Loucy (cell line): ENCODE measurements at regions not wholly inside any gene's neighbourhood (a gene's known extent, or its start where the extent isn't known, plus 50 kb on each side); places are given as distances from the start of the nearest gene placed in this dataset.

Source experiments
- H2AFZ ChIP-seq: fragments of 200-600 bp; sonication (generic); 2 replicates; pipeline ENCODE4 v1.6.0; 2016; ENCODE audit warnings: antibody characterized with exemption, mild to moderate bottlenecking, low read length, moderate library complexity
- H3F3A ChIP-seq: fragments of 200-600 bp; 2 replicates; pipeline ENCODE4 v1.6.0; 2016; ENCODE audit warnings: antibody characterized with exemption, low read depth, mild to moderate bottlenecking
- H3K27me3 ChIP-seq: fragments of 200-600 bp; sonication (generic); 2 replicates; pipeline ENCODE4 v1.6.1; 2014; ENCODE audit warnings: low read length, mild to moderate bottlenecking; ENCODE audit not compliant: insufficient read depth, poor library complexity, severe bottlenecking
- H3K36me3 ChIP-seq: fragments of 200-600 bp; sonication (generic); 2 replicates; pipeline ENCODE4 v1.6.1; 2016; ENCODE audit warnings: low read length; ENCODE audit not compliant: insufficient read depth
- H3K4me1 ChIP-seq: fragments of 200-600 bp; sonication (generic); 2 replicates; pipeline ENCODE4 v1.5.1; 2014; ENCODE audit warnings: low read length, mild to moderate bottlenecking; ENCODE audit not compliant: insufficient read depth, poor library complexity, severe bottlenecking
- H3K4me2 ChIP-seq: fragments of 200-600 bp; sonication (generic); 2 replicates; pipeline ENCODE4 v1.6.0; 2014; ENCODE audit warnings: antibody characterized with exemption, low read length, low read depth, mild to moderate bottlenecking; ENCODE audit not compliant: poor library complexity, severe bottlenecking
- H3K4me3 ChIP-seq: fragments of 200-600 bp; sonication (generic); 2 replicates; pipeline ENCODE4 v1.5.1; 2014; ENCODE audit warnings: low read length, mild to moderate bottlenecking, mixed read lengths; ENCODE audit not compliant: poor library complexity, severe bottlenecking
- H3K79me2 ChIP-seq: fragments of 200-600 bp; sonication (generic); 2 replicates; pipeline ENCODE4 v1.6.1; 2014; ENCODE audit warnings: low read length; ENCODE audit not compliant: insufficient read depth
- H3K9ac ChIP-seq: fragments of 200-600 bp; sonication (generic); 2 replicates; pipeline ENCODE4 v1.6.0; 2014; ENCODE audit warnings: mild to moderate bottlenecking, low read depth, low read length, moderate library complexity; ENCODE audit not compliant: poor library complexity, severe bottlenecking
- H3K9me2 ChIP-seq: fragments of 200-600 bp; sonication (generic); replicated peaks from 2 replicates; pipeline ENCODE4 v1.6.1; 2016; ENCODE audit warnings: low read depth, low read length, mixed read lengths
- H3K9me3 ChIP-seq: fragments of 200-600 bp; sonication (generic); 2 replicates; pipeline ENCODE4 v1.6.1; 2014; ENCODE audit warnings: mild to moderate bottlenecking, antibody characterized with exemption, low read length, low read depth; ENCODE audit not compliant: insufficient read depth
- H4K20me1 ChIP-seq: fragments of 200-600 bp; sonication (generic); 2 replicates; pipeline ENCODE4 v1.6.0; 2014; ENCODE audit warnings: antibody characterized with exemption, low read length, mild to moderate bottlenecking; ENCODE audit not compliant: insufficient read depth, poor library complexity, severe bottlenecking
- EZH2phosphoT487 ChIP-seq: fragments of 200-600 bp; IDR thresholded peaks from 2 replicates; pipeline ENCODE4 v1.6.1; 2018; ENCODE audit warnings: antibody characterized with exemption, mild to moderate bottlenecking, moderate library complexity, borderline replicate concordance
- TF ChIP-seq, protein P1 (sequence below): fragments of 200-600 bp; sonication (generic); conservative IDR thresholded peaks from 2 replicates; pipeline ENCODE4 v1.5.1; 2014; ENCODE audit warnings: mild to moderate bottlenecking, antibody characterized with exemption, low read length

DNA sequence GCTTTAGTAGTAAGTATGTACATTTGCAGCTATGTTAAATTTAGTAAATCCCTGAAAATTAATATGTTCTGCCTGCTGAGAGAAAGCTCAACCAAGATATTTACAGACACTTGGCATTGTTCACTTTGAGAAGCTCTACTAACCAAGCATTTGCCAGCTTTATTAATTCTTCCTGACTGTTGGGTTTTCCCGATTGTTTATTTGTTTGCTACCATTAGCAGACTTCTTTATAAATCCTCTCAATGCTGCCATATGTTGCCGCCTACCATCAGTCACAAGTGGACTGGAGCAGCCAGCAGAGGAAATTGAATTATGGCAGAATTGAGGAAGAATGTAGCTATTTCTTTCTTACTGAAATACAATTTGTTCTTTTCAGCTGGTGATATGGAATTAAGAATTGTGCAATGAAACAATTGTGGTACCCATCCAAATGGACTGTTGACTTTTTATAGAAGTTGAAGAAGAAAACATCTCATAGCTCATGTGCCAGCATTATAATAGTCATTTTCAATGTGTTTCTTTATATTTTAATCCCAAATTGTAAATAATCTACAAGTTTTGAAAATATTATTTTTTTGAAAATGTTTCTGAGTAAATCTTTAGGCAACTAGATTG lies 588.7 kb upstream of the CDH6 start:
- H3K9me3 ChIP-seq, result no peaks in the 10 kb centered on the region
- H4K20me1 ChIP-seq, result no peaks in the 10 kb centered on the region
- H3K9ac ChIP-seq, result no peak overlapping the region
- H3K4me1 ChIP-seq, result no peaks in the 10 kb centered on the region
- no peaks in the 10 kb centered on the region for H3K9me2 ChIP-seq
- no peak overlapping the region for H2AFZ ChIP-seq
- no peak overlapping the region for H3K4me2 ChIP-seq
- H3K4me3 ChIP-seq, result no peak overlapping the region
- H3F3A ChIP-seq, result no peaks in the 10 kb centered on the region
- no peaks in the 10 kb centered on the region for H3K36me3 ChIP-seq
- no peaks in the 10 kb centered on the region for H3K27me3 ChIP-seq
- no peaks in the 10 kb centered on the region for H3K79me2 ChIP-seq
- TF ChIP-seq, protein P1, sequence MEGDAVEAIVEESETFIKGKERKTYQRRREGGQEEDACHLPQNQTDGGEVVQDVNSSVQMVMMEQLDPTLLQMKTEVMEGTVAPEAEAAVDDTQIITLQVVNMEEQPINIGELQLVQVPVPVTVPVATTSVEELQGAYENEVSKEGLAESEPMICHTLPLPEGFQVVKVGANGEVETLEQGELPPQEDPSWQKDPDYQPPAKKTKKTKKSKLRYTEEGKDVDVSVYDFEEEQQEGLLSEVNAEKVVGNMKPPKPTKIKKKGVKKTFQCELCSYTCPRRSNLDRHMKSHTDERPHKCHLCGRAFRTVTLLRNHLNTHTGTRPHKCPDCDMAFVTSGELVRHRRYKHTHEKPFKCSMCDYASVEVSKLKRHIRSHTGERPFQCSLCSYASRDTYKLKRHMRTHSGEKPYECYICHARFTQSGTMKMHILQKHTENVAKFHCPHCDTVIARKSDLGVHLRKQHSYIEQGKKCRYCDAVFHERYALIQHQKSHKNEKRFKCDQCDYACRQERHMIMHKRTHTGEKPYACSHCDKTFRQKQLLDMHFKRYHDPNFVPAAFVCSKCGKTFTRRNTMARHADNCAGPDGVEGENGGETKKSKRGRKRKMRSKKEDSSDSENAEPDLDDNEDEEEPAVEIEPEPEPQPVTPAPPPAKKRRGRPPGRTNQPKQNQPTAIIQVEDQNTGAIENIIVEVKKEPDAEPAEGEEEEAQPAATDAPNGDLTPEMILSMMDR, result no peak
- no peak for TF ChIP-seq EZH2phosphoT487

GRCh38 chr5:30600892-30601291 lies 592.6 kb upstream of the CDH6 start:
- H3K4me2 ChIP-seq, result no peak overlapping the region
- no peak for TF ChIP-seq EZH2phosphoT487
- TF ChIP-seq, protein P1, result no peak

DNA sequence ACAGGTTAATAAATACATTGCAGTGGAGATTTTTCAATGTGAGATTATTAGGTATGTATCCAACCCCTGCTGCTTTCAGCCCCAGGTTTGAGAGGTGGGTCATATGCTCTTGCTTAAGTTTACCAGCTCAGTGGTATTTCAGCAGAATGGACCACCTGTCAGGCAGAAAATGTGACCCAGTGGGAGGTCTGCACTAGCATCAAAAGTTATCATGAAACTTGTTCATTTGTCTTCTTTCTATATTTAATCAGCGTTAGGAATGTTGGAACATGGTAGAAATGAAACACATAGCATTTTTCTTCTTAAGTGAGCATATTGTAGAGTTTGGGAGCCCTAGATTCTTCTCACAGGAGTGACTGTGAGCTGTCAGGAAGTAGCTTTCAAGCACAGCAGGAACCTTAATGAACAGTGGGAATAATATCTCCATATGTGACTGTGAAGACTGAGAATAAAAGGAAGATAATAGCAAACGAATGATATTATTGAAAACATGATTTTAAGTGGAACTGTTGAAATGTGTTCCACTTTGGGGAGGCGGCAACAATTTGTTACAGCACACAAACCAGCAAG lies 596.9 kb upstream of the CDH6 start:
- Histone ChIP-seq H4K20me1 (no peaks in the 10 kb centered on the region), H3K27me3 (no peaks in the 10 kb centered on the region), H2AFZ (no peak overlapping the region), H3K9ac (no peak overlapping the region), H3K9me2 (no peaks in the 10 kb centered on the region), H3K4me3 (no peak overlapping the region), H3K4me2 (no peak overlapping the region), H3K4me1 (no peaks in the 10 kb centered on the region), H3K36me3 (no peaks in the 10 kb centered on the region), H3F3A (no peaks in the 10 kb centered on the region), H3K79me2 (no peaks in the 10 kb centered on the region), H3K9me3 (no peaks in the 10 kb centered on the region)
- no peak for TF ChIP-seq EZH2phosphoT487
- TF ChIP-seq, protein P1, result no peak

More at GRCh38 chr5:30600892-30601291, 592.6 kb upstream of the CDH6 start:
- no peak overlapping the region for H3K4me3 ChIP-seq
- H3K36me3 ChIP-seq, result no peaks in the 10 kb centered on the region
- H3K79me2 ChIP-seq, result no peaks in the 10 kb centered on the region
- H3K9ac ChIP-seq, result no peak overlapping the region
- H3K9me2 ChIP-seq, result no peaks in the 10 kb centered on the region
- H3K27me3 ChIP-seq, result no peaks in the 10 kb centered on the region
- no peaks in the 10 kb centered on the region for H3K4me1 ChIP-seq
- H2AFZ ChIP-seq, result no peak overlapping the region
- no peaks in the 10 kb centered on the region for H3K9me3 ChIP-seq
- no peaks in the 10 kb centered on the region for H4K20me1 ChIP-seq
- H3F3A ChIP-seq, result no peaks in the 10 kb centered on the region
